ENCODE measurements at regions not wholly inside any gene's neighbourhood (a gene's known extent, or its start where the extent isn't known, plus 50 kb on each side); places are given as distances from the start of the nearest gene placed in this dataset.

GRCh38 chr15:92819278-92820235, 80.6 kb upstream of the CHD2 start:
- TF ChIP-seq POLR2A (IDR thresholded peaks at IDR 0.05; ENCODE audit: low read depth, low read length): no peak
- TF ChIP-seq SMC3 (IDR thresholded peaks at IDR 0.05; ENCODE audit: low read depth, low read length): no peak
- TF ChIP-seq CTCF (conservative IDR thresholded peaks at IDR 0.05; ENCODE audit: low read depth, low read length): no peak
- TF ChIP-seq MAZ (IDR thresholded peaks at IDR 0.05; ENCODE audit: borderline replicate concordance, low read depth, low read length): no peak
- TF ChIP-seq RAD21 (IDR thresholded peaks at IDR 0.05; ENCODE audit: low read length): no peak
- TF ChIP-seq MXI1 (IDR thresholded peaks at IDR 0.05; ENCODE audit: borderline replicate concordance, low read depth, low read length): no peak
- TF ChIP-seq RFX5 (IDR thresholded peaks at IDR 0.05; ENCODE audit: low read depth, low read length): no peak
- TF ChIP-seq ELK1 (IDR thresholded peaks at IDR 0.05; ENCODE audit: borderline replicate concordance, low read depth, low read length): no peak
- no peak for TF ChIP-seq CEBPB (IDR thresholded peaks at IDR 0.05; ENCODE audit: low read depth, low read length)
- TF ChIP-seq MAFK (IDR thresholded peaks at IDR 0.05; ENCODE audit: low read depth, low read length): 0 out of 2 replicates have a peak, but pooled peaks have one; percentile 4
- no peak for TF ChIP-seq CHD1 (IDR thresholded peaks at IDR 0.05; ENCODE audit: low read depth, low read length)
- no peak for TF ChIP-seq RCOR1 (IDR thresholded peaks at IDR 0.05; ENCODE audit: insufficient replicate concordance, low read length)
- TF ChIP-seq NFE2L2 (IDR thresholded peaks at IDR 0.05; ENCODE audit: low read depth, low read length): no peak
